Kidney epithelial cell (primary cell): ENCODE measurements at regions not wholly inside any gene's neighbourhood (a gene's known extent, or its start where the extent isn't known, plus 50 kb on each side); places are given as distances from the start of the nearest gene placed in this dataset.
A peak's percentile ranks its signal among the peaks of the same experiment; 100 is the strongest.

Source experiments
- DNase-seq: peaks from one replicate; pipeline ENCODE4 v3.0.0-alpha.2; 2010; ENCODE audit warnings: low read depth
- H3K27me3 ChIP-seq: 2 replicates; pipeline ENCODE4 v1.6.0; 2011; ENCODE audit warnings: low read length; ENCODE audit not compliant: control insufficient read depth, insufficient read depth
- H3K36me3 ChIP-seq: 2 replicates; pipeline ENCODE4 v1.5.1; 2011; ENCODE audit warnings: low read length; ENCODE audit not compliant: control insufficient read depth, insufficient read depth
- H3K4me3 ChIP-seq: 2 replicates; pipeline ENCODE4 v1.5.1; 2011; ENCODE audit warnings: low read depth, mild to moderate bottlenecking, control low read depth, low read length
- CTCF ChIP-seq: IDR thresholded peaks from 2 replicates; pipeline ENCODE4 v1.5.1; 2011; ENCODE audit warnings: mild to moderate bottlenecking, moderate library complexity, low read length, control low read depth, inconsistent platforms; ENCODE audit not compliant: insufficient read depth, poor library complexity, severe bottlenecking

- DNase-seq, result peak; percentile 93
- TF ChIP-seq CTCF, result no peak
Measured at GRCh38 chr11:128026596-128026995, 560.8 kb downstream of the ETS1 start.

DNA sequence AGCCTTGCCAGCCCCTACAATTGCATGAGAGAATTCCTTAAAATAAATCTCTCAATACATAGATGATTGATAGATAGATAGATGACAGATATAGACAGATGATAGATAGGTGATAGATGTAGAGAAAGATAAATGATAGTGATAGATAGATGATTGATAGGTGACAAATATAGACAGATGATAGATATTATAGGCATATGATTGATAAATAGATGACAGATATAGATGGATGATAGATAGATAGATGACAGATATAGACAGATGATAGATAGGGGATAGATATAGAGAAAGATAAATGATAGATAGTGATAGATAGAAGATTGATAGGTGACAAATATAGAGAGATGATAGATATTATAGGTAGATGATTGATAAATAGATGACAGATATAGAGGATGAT lies 564.6 kb downstream of the ETS1 start:
- TF ChIP-seq CTCF, result no peak
- no peak for DNase-seq

More at GRCh38 chr11:128026596-128026995, 560.8 kb downstream of the ETS1 start:
- H3K36me3 ChIP-seq, result no peaks in the 10 kb centered on the region
- no peak overlapping the region for H3K4me3 ChIP-seq
- H3K27me3 ChIP-seq, result no peaks in the 10 kb centered on the region

GRCh38 chr11:128022007-128022368 lies 565.4 kb downstream of the ETS1 start:
- no peak overlapping the region for H3K4me3 ChIP-seq
- DNase-seq, result no peak
- no peaks in the 10 kb centered on the region for H3K27me3 ChIP-seq
- TF ChIP-seq CTCF, result no peak
- no peaks in the 10 kb centered on the region for H3K36me3 ChIP-seq

More for the DNA sequence above, 564.6 kb downstream of the ETS1 start:
- no peaks in the 10 kb centered on the region for H3K36me3 ChIP-seq
- no peak overlapping the region for H3K4me3 ChIP-seq
- no peaks in the 10 kb centered on the region for H3K27me3 ChIP-seq

DNA sequence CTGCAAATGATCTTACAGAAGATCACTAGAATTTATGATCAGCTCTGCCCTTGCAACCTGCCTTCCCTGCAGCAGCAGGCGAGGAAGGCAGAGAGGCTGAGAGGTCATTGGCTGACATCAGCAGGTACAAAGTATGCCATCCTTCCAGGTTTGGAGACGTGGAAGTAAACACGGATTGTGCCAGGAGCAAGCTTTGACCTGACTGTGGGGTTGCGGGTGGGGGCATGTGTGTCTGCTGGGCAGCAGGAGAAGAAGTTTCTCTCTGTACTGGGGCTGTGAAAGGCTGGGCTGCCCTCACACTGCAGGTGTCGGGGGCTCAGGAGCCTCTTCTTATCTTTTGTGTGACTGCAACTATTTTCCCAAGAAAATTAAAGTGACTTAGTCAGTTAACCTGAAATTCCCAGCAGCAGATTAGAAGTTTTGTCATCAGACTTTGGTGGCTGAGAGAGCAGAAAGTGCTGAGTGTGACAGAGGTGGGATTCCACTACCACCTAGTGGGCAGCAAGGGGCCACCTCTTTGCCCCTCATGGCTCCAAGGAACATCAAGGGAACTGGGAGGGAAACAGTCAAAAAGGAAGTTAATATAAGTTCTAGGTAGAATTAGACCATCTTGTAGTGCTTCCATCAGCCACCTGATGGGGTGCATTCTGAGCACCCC lies 565.9 kb downstream of the ETS1 start:
- TF ChIP-seq CTCF, result peak; percentile 56
- no peak for DNase-seq
- no peak overlapping the region for H3K4me3 ChIP-seq
- no peaks in the 10 kb centered on the region for H3K27me3 ChIP-seq
- H3K36me3 ChIP-seq, result no peaks in the 10 kb centered on the region

DNA sequence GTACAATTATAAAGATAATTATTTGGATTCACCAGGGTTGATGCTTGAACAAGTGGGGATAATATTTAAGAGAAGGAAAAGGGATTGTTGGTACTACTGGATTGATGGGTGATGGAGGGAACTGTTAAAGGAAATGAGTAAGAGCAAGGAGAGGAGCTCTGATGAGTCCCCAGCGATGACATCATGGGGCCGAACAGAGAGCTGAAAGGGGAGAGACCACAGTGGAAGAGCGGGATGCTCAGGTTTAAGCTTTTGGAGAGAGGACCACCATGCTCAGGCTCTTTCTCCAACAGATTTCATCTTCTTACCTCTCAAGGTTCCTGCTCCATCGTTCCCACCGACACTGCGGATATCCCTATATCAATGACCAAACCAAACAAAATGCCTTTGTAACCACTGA lies 568.7 kb downstream of the ETS1 start:
- no peak for TF ChIP-seq CTCF
- H3K27me3 ChIP-seq, result no peaks in the 10 kb centered on the region
- no peak for DNase-seq
- H3K36me3 ChIP-seq, result no peaks in the 10 kb centered on the region
- no peak overlapping the region for H3K4me3 ChIP-seq

GRCh38 chr11:128005562-128005961 lies 581.8 kb downstream of the ETS1 start:
- no peaks in the 10 kb centered on the region for H3K27me3 ChIP-seq
- TF ChIP-seq CTCF, result no peak
- H3K36me3 ChIP-seq, result no peaks in the 10 kb centered on the region
- H3K4me3 ChIP-seq, result no peak overlapping the region
- DNase-seq, result no peak
